K562 (cell line): ENCODE measurements at regions not wholly inside any gene's neighbourhood (a gene's known extent, or its start where the extent isn't known, plus 50 kb on each side); places are given as distances from the start of the nearest gene placed in this dataset.

ENCODE experiments used
- ATAC-seq: fragments of 200-7000 bp; cut with Tn5 transposase; 3 replicates; pipeline ENCODE4 v1.9.1; 2020; ENCODE audit warnings: moderate library complexity
- BruUV-seq: library from RNA; stranded (reverse); fragments of 400-500 nt; replicated peaks from 2 replicates; lab custom pipeline; 2021; lab: Mats Ljungman, UMichigan
- CTCF ChIA-PET: fragments of 300-600 bp; formaldehyde crosslinking; extraction: SDS; loops from one replicate; lab custom pipeline; 2021; ENCODE audit warnings: low intra/inter-chr PET ratio; lab: Yijun Ruan, JAX
- POLR2A ChIA-PET: fragments of 300-600, 350-650 bp; sonication (Branson Sonifier 250); formaldehyde crosslinking; extraction: SDS; loops from one replicate; lab custom pipeline; 2021; ENCODE audit warnings: antibody characterized with exemption, inconsistent platforms; lab: Yijun Ruan, JAX
- DNase-seq, 4 experiments: peaks; one replicate each; pipeline versions ENCODE4 v3.0.0 to v3.0.0-alpha.2; 2011 to 2018; ENCODE audit warnings: low spot score in 3 of 4, mixed read lengths in 3 of 4; ENCODE audit errors: extremely low read depth in 1 of 4
- FAIRE-seq: peaks from 2 replicates; lab custom pipeline; 2011; peaks lifted over from hg19 to GRCh38; lab: Jason Lieb, UNC
- H2AFZ ChIP-seq: 2 replicates; pipeline ENCODE4 v1.6.0; 2011; ENCODE audit warnings: low read depth, low read length, control low read depth, inconsistent platforms
- H3K27ac ChIP-seq: fragments of 200-600 bp; 3 replicates; pipeline ENCODE4 v1.8.0; 2011; ENCODE audit warnings: low read depth, mild to moderate bottlenecking, control low read depth, inconsistent platforms, low read length, moderate library complexity, mixed read lengths; ENCODE audit errors: extremely low read depth
- H3K27me3 ChIP-seq, 2 experiments: fragments of 300-600 bp in 1 of 2; 2 replicates in 1 of 2; 3 replicates in 1 of 2; pipeline versions ENCODE4 v1.6.0 to v1.8.0; 2011; ENCODE audit warnings: inconsistent platforms in 2 of 2, low read length in 2 of 2, mild to moderate bottlenecking in 1 of 2, mixed read lengths in 1 of 2, moderate library complexity in 1 of 2; ENCODE audit not compliant: control insufficient read depth in 2 of 2, insufficient read depth in 2 of 2
- H3K36me3 ChIP-seq: fragments of 300-600 bp; 3 replicates; pipeline ENCODE4 v1.8.0; 2011; ENCODE audit warnings: mild to moderate bottlenecking, low read length, inconsistent platforms; ENCODE audit not compliant: control insufficient read depth, insufficient read depth
- H3K4me1 ChIP-seq, 2 experiments: fragments of 200-600 bp in 1 of 2; replicated peaks in 1 of 2; 2 replicates in 1 of 2; 3 replicates in 1 of 2; pipeline versions ENCODE4 v1.5.1 to v1.8.0; 2011; ENCODE audit warnings: inconsistent platforms in 2 of 2, low read length in 2 of 2, mild to moderate bottlenecking in 1 of 2, mixed read lengths in 1 of 2, moderate library complexity in 1 of 2; ENCODE audit not compliant: control insufficient read depth in 2 of 2, insufficient read depth in 2 of 2
- H3K4me2 ChIP-seq: 2 replicates; pipeline ENCODE4 v1.6.1; 2011; ENCODE audit warnings: low read length, control low read depth, inconsistent platforms, mixed read lengths; ENCODE audit not compliant: insufficient read depth
- H3K4me3 ChIP-seq: fragments of 200-600 bp; sonication (generic), shearing (Covaris generic); 2 replicates; pipeline ENCODE4 v1.5.1; 2016; ENCODE audit warnings: control low read depth, inconsistent platforms
- H3K79me2 ChIP-seq: fragments of 200-600 bp; 3 replicates; pipeline ENCODE4 v1.8.0; 2011; ENCODE audit warnings: low read length, inconsistent platforms; ENCODE audit not compliant: control insufficient read depth, insufficient read depth
- H3K9ac ChIP-seq, 2 experiments: 2 replicates each; pipeline versions ENCODE4 v1.6.0 to v1.6.1; 2011; ENCODE audit warnings: low read depth in 2 of 2, low read length in 2 of 2, control low read depth in 1 of 2, inconsistent platforms in 1 of 2, mild to moderate bottlenecking in 1 of 2, mixed read lengths in 1 of 2; ENCODE audit not compliant: insufficient read depth in 1 of 2
- H3K9me1 ChIP-seq: one replicate; pipeline ENCODE4 v1.6.0; 2011; ENCODE audit warnings: inconsistent platforms, mild to moderate bottlenecking, low read length, moderate library complexity; ENCODE audit not compliant: control insufficient read depth, insufficient read depth
- H3K9me3 ChIP-seq: replicated peaks from 2 replicates; pipeline ENCODE4 v1.5.1; 2011; ENCODE audit warnings: low read depth, low read length, inconsistent platforms; ENCODE audit not compliant: control insufficient read depth, insufficient read depth
- H4K20me1 ChIP-seq: replicated peaks from 2 replicates; pipeline ENCODE4 v1.6.1; 2011; ENCODE audit warnings: low read length, inconsistent platforms, mixed read lengths; ENCODE audit not compliant: control insufficient read depth, insufficient read depth
- ARID2 ChIP-seq: fragments of 450-650 bp; IDR thresholded peaks from 2 replicates; pipeline ENCODE4 v1.6.1; 2017; ENCODE audit warnings: antibody characterized with exemption, mild to moderate bottlenecking
- C11orf30 ChIP-seq: fragments of 450-650 bp; IDR thresholded peaks from 2 replicates; pipeline ENCODE4 v1.6.1; 2016; ENCODE audit warnings: low read depth, mild to moderate bottlenecking
- CTCFL ChIP-seq: IDR thresholded peaks from 2 replicates; pipeline ENCODE4 v1.6.1; 2011; ENCODE audit warnings: borderline replicate concordance, low read depth, mild to moderate bottlenecking, moderate library complexity, low read length; ENCODE audit not compliant: insufficient read depth, poor library complexity, severe bottlenecking
- DNMT1 ChIP-seq: fragments of 450-650 bp; IDR thresholded peaks from 2 replicates; pipeline ENCODE4 v1.6.1; 2016; ENCODE audit warnings: antibody characterized with exemption, mild to moderate bottlenecking
- MAFF ChIP-seq: IDR thresholded peaks from 2 replicates; pipeline ENCODE4 v1.6.1; 2012; ENCODE audit warnings: low read length, improper control_type of control experiment
- MAFG ChIP-seq: fragments of 450-650 bp; conservative IDR thresholded peaks from 2 replicates; pipeline ENCODE4 v1.6.1; 2016; ENCODE audit warnings: missing genetic modification characterization, missing compliant biosample characterization
- MAFK ChIP-seq: IDR thresholded peaks from 2 replicates; pipeline ENCODE4 v1.6.1; 2011; ENCODE audit warnings: low read length, improper control_type of control experiment
- NFYB ChIP-seq: IDR thresholded peaks from 2 replicates; pipeline ENCODE4 v1.6.1; 2011; ENCODE audit warnings: mild to moderate bottlenecking, moderate library complexity; ENCODE audit not compliant: insufficient read length; ENCODE audit errors: extremely low read depth
- SETDB1 ChIP-seq: IDR thresholded peaks from one replicate; pipeline ENCODE4 v1.6.1; 2012; ENCODE audit warnings: low read length, control low read depth, inconsistent platforms
- SMC3 ChIP-seq: conservative IDR thresholded peaks from 2 replicates; pipeline ENCODE4 v1.6.1; 2011; ENCODE audit warnings: low read depth, low read length, improper control_type of control experiment; ENCODE audit not compliant: insufficient read depth
- TGIF2 ChIP-seq: sonication (generic); formaldehyde crosslinking; IDR thresholded peaks from 2 replicates; pipeline ENCODE4 v1.8.1; 2022; ENCODE audit warnings: mild to moderate bottlenecking, missing genetic modification reagents, moderate library complexity
- ZNF232 ChIP-seq: sonication (generic); formaldehyde crosslinking; IDR thresholded peaks from 2 replicates; pipeline ENCODE4 v1.8.0; 2022; ENCODE audit warnings: mild to moderate bottlenecking, missing genetic modification reagents
- ZNF316 ChIP-seq: fragments of 450-650 bp; IDR thresholded peaks from 2 replicates; pipeline ENCODE4 v1.6.1; 2016
- ZNF324 ChIP-seq: fragments of 250-450 bp; sonication (Bioruptor Pico); IDR thresholded peaks from 2 replicates; pipeline ENCODE4 v1.4.0; 2020; ENCODE audit warnings: mild to moderate bottlenecking
- WGBS: fragments of 100-300 bp; shearing (Covaris generic); methylation state at CpG from one replicate; pipeline ENCODE4 v1.1.6; 2016; ENCODE audit warnings: low coverage, mixed read lengths; ENCODE audit not compliant: insufficient coverage; ENCODE audit errors: missing lambda C conversion rate; 5-methylcytosine and 5-hydroxymethylcytosine counted together
- in situ Hi-C: fragments of 300-500 bp; cut with MboI; formaldehyde crosslinking; loops from 4 replicates; pipeline ENCODE4 v1.15.0; 2018; ENCODE audit warnings: inconsistent platforms, mixed read lengths
- intact Hi-C: fragments of 100-400 bp; cut with micrococcal nuclease; formaldehyde crosslinking; loops from 2 replicates; pipeline ENCODE4 v1.14.2; 2022
- TF ChIP-seq, protein P1 (sequence below): sonication (generic); formaldehyde crosslinking; IDR thresholded peaks from 2 replicates; pipeline ENCODE4 v1.5.0; 2020; ENCODE audit warnings: missing genetic modification reagents

DNA sequence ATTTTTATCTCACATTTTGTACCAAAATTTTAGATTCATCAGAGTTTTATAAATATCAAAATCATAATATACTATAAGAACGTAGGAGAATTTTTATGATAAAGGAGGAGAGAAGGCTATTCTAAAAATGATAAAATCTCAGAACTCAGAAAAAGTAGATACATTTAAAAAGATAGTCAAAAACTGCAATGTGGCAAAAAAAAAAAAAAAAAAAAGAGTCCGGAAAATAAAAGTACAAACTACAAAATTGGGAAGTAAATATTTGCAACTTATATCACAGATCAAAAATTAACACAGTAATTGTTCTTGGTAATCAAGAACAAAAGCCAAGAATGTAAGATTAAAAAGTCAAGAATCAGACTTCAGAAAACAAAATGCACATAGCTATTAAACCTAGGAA lies 332.1 kb downstream of the MCTP2 start:
- no peaks in the 10 kb centered on the region for H3K27me3 ChIP-seq
- H3K9me3 ChIP-seq, result peaks cover under 1% of the 10 kb centered on the region; the same call in 1 of the 2 replicates
- WGBS, result 0% methylated on average over 1 of the region's 2 CpGs
- no peaks in the 10 kb centered on the region for H3K36me3 ChIP-seq
- H3K9ac ChIP-seq, result no peak overlapping the region
- H3K9me1 ChIP-seq, result no peaks in the 10 kb centered on the region
- CTCF ChIA-PET, result no interaction called here
- ATAC-seq, result no peak
- no peak for FAIRE-seq
- no peaks in the 10 kb centered on the region for H3K4me1 ChIP-seq
- no peak overlapping the region for H3K4me2 ChIP-seq
- BruUV-seq, result no TSS peak
- DNase-seq, result no peak
- no peak overlapping the region for H3K4me3 ChIP-seq
- no peaks in the 10 kb centered on the region for H3K79me2 ChIP-seq
- TF ChIP-seq MAFG, result peak; percentile 30; the same call in 1 of the 2 replicates
- TF ChIP-seq ZNF316, result peak; percentile 69
- TF ChIP-seq C11orf30, result 0 out of 2 replicates have a peak, but pooled peaks have one; percentile 13
- peak; percentile 28; the same call in 1 of the 2 replicates for TF ChIP-seq MAFK
- peak; percentile 35; the same call in 1 of the 2 replicates for TF ChIP-seq MAFF
- TF ChIP-seq ARID2, result no peak
- no peak overlapping the region for H3K27ac ChIP-seq
- POLR2A ChIA-PET, result no interaction called here
- in situ Hi-C loops, result no loop called here
- intact Hi-C loops, result no loop called here
- no peaks in the 10 kb centered on the region for H4K20me1 ChIP-seq
- H2AFZ ChIP-seq, result no peak overlapping the region

- Histone ChIP-seq H3K4me2 (no peak overlapping the region), H3K27ac (no peak overlapping the region), H3K9ac (no peak overlapping the region), H2AFZ (no peak overlapping the region), H3K36me3 (no peaks in the 10 kb centered on the region), H3K4me1 (no peaks in the 10 kb centered on the region), H4K20me1 (no peaks in the 10 kb centered on the region), H3K27me3 (no peaks in the 10 kb centered on the region), H3K9me3 (no peaks in the 10 kb centered on the region), H3K9me1 (no peaks in the 10 kb centered on the region), H3K4me3 (no peak overlapping the region), H3K79me2 (no peaks in the 10 kb centered on the region)
- 1% methylated on average over 12 of the region's 12 CpGs for WGBS
- ChIA-PET CTCF (no interaction called here), POLR2A (no interaction called here)
- intact Hi-C loops (no loop called here), in situ Hi-C loops (no loop called here)
- ATAC-seq, result peak; percentile 92
- DNase-seq, result peak; percentile 41 to 56 (median 49)
- BruUV-seq, result no TSS peak
- peak; percentile 72 for FAIRE-seq
- TF ChIP-seq SMC3, result peak; percentile 46; the same call in 1 of the 2 replicates
- TF ChIP-seq, protein P1, sequence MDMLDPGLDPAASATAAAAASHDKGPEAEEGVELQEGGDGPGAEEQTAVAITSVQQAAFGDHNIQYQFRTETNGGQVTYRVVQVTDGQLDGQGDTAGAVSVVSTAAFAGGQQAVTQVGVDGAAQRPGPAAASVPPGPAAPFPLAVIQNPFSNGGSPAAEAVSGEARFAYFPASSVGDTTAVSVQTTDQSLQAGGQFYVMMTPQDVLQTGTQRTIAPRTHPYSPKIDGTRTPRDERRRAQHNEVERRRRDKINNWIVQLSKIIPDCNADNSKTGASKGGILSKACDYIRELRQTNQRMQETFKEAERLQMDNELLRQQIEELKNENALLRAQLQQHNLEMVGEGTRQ (CRISPR knock-in tag), result peak; percentile 22; the same call in 1 of the 2 replicates
- no peak for TF ChIP-seq TGIF2 (CRISPR knock-in tag)
- TF ChIP-seq SETDB1, result no peak
- no peak for TF ChIP-seq CTCFL
- no peak for TF ChIP-seq ZNF232 (CRISPR knock-in tag)
- TF ChIP-seq NFYB, result no peak
- TF ChIP-seq ZNF324, result no peak
- no peak for TF ChIP-seq DNMT1
Measured at GRCh38 chr15:94576889-94577533, 345.6 kb downstream of the MCTP2 start.
